Endothelial cell of umbilical vein (primary cell): ENCODE measurements at regions not wholly inside any gene's neighbourhood (a gene's known extent, or its start where the extent isn't known, plus 50 kb on each side); places are given as distances from the start of the nearest gene placed in this dataset.

ENCODE experiments used
- CTCF ChIP-seq, 2 donors: IDR thresholded peaks; 1 replicate in 1 of 2; 2 replicates in 1 of 2; pipeline ENCODE4 v1.5.1; 2011; ENCODE audit warnings: low read length in 2 of 2, mild to moderate bottlenecking in 2 of 2, moderate library complexity in 2 of 2, control low read depth in 1 of 2, inconsistent platforms in 1 of 2, low read depth in 1 of 2; ENCODE audit not compliant: insufficient read depth in 1 of 2; ENCODE audit errors: extremely low read depth in 1 of 2
- POLR2AphosphoS5 ChIP-seq: IDR thresholded peaks from 2 replicates; pipeline ENCODE4 v1.6.1; 2012; ENCODE audit warnings: low read depth, mild to moderate bottlenecking, control low read depth, low read length, moderate library complexity; ENCODE audit not compliant: insufficient read depth

GRCh38 chr4:136662539-136662938, 869.8 kb downstream of the PCDH18 start:
- TF ChIP-seq CTCF (IDR thresholded peaks at IDR 0.05; ENCODE audit: extremely low read depth in 1 of 2, insufficient read depth in 1 of 2, low read depth in 1 of 2, low read length in 2 of 2) (no peak), POLR2AphosphoS5 (no peak)
